Neural progenitor cell (in vitro differentiated cells): ENCODE measurements at regions not wholly inside any gene's neighbourhood (a gene's known extent, or its start where the extent isn't known, plus 50 kb on each side); places are given as distances from the start of the nearest gene placed in this dataset.
"Not testable (repeated sequence)": the region's sequence is repeated elsewhere in the genome, so short reads cannot be mapped to it uniquely, and the experiment has no call there.

Experiments
- DNase-seq: peaks from one replicate; pipeline ENCODE4 v3.0.0-alpha.2; 2016; ENCODE audit warnings: low spot score
- H2AFZ ChIP-seq: fragments of 200-600 bp; sonication (generic); replicated peaks from 2 replicates; pipeline ENCODE4 v1.6.1; 2016; ENCODE audit warnings: antibody characterized with exemption
- H3F3A ChIP-seq: fragments of 200-600 bp; sonication (generic); 2 replicates; pipeline ENCODE4 v1.6.1; 2016; ENCODE audit warnings: antibody characterized with exemption, low read depth
- H3K27ac ChIP-seq: fragments of 200-600 bp; sonication (generic); 2 replicates; pipeline ENCODE4 v1.5.1; 2016; ENCODE audit warnings: mild to moderate bottlenecking
- H3K27me3 ChIP-seq: fragments of 200-600 bp; sonication (generic); 2 replicates; pipeline ENCODE4 v1.6.1; 2016; ENCODE audit warnings: mild to moderate bottlenecking, moderate library complexity
- H3K36me3 ChIP-seq: fragments of 200-600 bp; sonication (generic); 2 replicates; pipeline ENCODE4 v1.5.1; 2016
- H3K4me1 ChIP-seq: fragments of 200-600 bp; sonication (generic); 2 replicates; pipeline ENCODE4 v1.6.1; 2016; ENCODE audit warnings: mixed run types
- H3K4me2 ChIP-seq: fragments of 200-600 bp; sonication (generic); 2 replicates; pipeline ENCODE4 v1.6.1; 2016
- H3K4me3 ChIP-seq: fragments of 200-600 bp; sonication (generic); 2 replicates; pipeline ENCODE4 v1.5.1; 2016
- H3K79me2 ChIP-seq: fragments of 200-600 bp; sonication (generic); 2 replicates; pipeline ENCODE4 v1.6.1; 2016; ENCODE audit warnings: low read depth
- H3K9ac ChIP-seq: fragments of 200-600 bp; sonication (generic); 2 replicates; pipeline ENCODE4 v1.6.1; 2016
- H3K9me3 ChIP-seq: fragments of 200-600 bp; sonication (generic); 2 replicates; pipeline ENCODE4 v1.5.1; 2016; ENCODE audit warnings: low read depth
- H4K20me1 ChIP-seq: fragments of 200-600 bp; sonication (generic); 2 replicates; pipeline ENCODE4 v1.6.1; 2016; ENCODE audit warnings: low read depth
- H3K27ac Mint-ChIP-seq: 3 replicates; pipeline ENCODE4 v1.8.0; 2021; ENCODE audit warnings: mixed read lengths
- H3K27me3 Mint-ChIP-seq: 2 replicates; pipeline ENCODE4 v1.8.0; 2022; ENCODE audit warnings: low read depth, mild to moderate bottlenecking, inconsistent platforms, moderate library complexity, mixed read lengths; ENCODE audit not compliant: insufficient read depth
- H3K36me3 Mint-ChIP-seq: 3 replicates; pipeline ENCODE4 v1.8.0; 2021; ENCODE audit warnings: mixed read lengths
- H3K4me1 Mint-ChIP-seq: 3 replicates; pipeline ENCODE4 v1.8.0; 2021; ENCODE audit warnings: mixed read lengths
- H3K4me3 Mint-ChIP-seq: 3 replicates; pipeline ENCODE4 v1.8.0; 2021; ENCODE audit warnings: mild to moderate bottlenecking, moderate library complexity, mixed read lengths
- H3K9me3 Mint-ChIP-seq: 3 replicates; pipeline ENCODE4 v1.8.0; 2020; ENCODE audit warnings: mixed read lengths
- EZH2 ChIP-seq: fragments of 200-600 bp; sonication (generic); IDR thresholded peaks from 2 replicates; pipeline ENCODE4 v1.6.1; 2017; ENCODE audit warnings: antibody characterized with exemption, mild to moderate bottlenecking, moderate library complexity
- EZH2phosphoT487 ChIP-seq: fragments of 200-600 bp; sonication (generic); IDR thresholded peaks from 2 replicates; pipeline ENCODE4 v1.6.1; 2017; ENCODE audit warnings: antibody characterized with exemption
- TF ChIP-seq, protein P1 (sequence below): fragments of 200-600 bp; sonication (generic); IDR thresholded peaks from 2 replicates; pipeline ENCODE4 v1.5.1; 2017; ENCODE audit warnings: antibody characterized with exemption, mild to moderate bottlenecking

DNA sequence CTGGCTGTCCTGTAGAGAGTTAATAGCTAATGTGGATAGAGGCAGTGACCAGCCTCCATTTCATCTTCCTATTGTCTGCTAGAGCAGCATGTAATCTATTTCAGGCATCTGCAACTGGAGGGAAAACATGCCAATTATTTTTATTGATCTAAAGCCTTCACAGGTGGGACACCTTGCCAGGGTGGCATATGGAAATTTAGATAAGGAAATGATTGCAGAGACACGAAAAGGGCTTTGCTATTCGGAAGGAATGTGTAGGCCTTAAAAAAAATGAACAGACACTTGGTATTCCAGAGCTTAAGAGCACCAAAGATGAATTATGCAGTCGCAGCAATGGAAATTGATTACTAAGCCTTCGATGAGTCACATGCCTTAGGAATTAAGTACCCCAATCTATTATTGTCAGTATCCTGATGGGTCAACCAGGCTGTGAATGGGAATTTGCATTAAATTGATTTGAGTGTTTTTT lies 454.7 kb downstream of the SQOR start:
- no peaks in the 10 kb centered on the region for H3F3A ChIP-seq
- H3K4me1 Mint-ChIP-seq: peaks cover 30% of the 10 kb centered on the region
- H2AFZ ChIP-seq: no peak overlapping the region
- no peak overlapping the region for H3K27ac ChIP-seq
- peaks cover 3% of the 10 kb centered on the region for H3K27me3 Mint-ChIP-seq
- no peak overlapping the region for H3K4me3 Mint-ChIP-seq
- H3K4me1 ChIP-seq: peaks cover 11% of the 10 kb centered on the region
- DNase-seq: no peak
- H3K27ac Mint-ChIP-seq: peak overlapping the region; percentile 64
- H3K79me2 ChIP-seq: no peaks in the 10 kb centered on the region
- no peaks in the 10 kb centered on the region for H4K20me1 ChIP-seq
- no peaks in the 10 kb centered on the region for H3K9me3 ChIP-seq
- no peak overlapping the region for H3K9ac ChIP-seq
- no peaks in the 10 kb centered on the region for H3K36me3 ChIP-seq
- no peak overlapping the region for H3K4me2 ChIP-seq
- H3K36me3 Mint-ChIP-seq: no peaks in the 10 kb centered on the region
- no peak overlapping the region for H3K4me3 ChIP-seq
- no peaks in the 10 kb centered on the region for H3K27me3 ChIP-seq
- TF ChIP-seq EZH2phosphoT487 (no peak), EZH2 (no peak)
- TF ChIP-seq, protein P1, sequence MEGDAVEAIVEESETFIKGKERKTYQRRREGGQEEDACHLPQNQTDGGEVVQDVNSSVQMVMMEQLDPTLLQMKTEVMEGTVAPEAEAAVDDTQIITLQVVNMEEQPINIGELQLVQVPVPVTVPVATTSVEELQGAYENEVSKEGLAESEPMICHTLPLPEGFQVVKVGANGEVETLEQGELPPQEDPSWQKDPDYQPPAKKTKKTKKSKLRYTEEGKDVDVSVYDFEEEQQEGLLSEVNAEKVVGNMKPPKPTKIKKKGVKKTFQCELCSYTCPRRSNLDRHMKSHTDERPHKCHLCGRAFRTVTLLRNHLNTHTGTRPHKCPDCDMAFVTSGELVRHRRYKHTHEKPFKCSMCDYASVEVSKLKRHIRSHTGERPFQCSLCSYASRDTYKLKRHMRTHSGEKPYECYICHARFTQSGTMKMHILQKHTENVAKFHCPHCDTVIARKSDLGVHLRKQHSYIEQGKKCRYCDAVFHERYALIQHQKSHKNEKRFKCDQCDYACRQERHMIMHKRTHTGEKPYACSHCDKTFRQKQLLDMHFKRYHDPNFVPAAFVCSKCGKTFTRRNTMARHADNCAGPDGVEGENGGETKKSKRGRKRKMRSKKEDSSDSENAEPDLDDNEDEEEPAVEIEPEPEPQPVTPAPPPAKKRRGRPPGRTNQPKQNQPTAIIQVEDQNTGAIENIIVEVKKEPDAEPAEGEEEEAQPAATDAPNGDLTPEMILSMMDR: no peak
- H3K9me3 Mint-ChIP-seq: peaks cover 16% of the 10 kb centered on the region

DNA sequence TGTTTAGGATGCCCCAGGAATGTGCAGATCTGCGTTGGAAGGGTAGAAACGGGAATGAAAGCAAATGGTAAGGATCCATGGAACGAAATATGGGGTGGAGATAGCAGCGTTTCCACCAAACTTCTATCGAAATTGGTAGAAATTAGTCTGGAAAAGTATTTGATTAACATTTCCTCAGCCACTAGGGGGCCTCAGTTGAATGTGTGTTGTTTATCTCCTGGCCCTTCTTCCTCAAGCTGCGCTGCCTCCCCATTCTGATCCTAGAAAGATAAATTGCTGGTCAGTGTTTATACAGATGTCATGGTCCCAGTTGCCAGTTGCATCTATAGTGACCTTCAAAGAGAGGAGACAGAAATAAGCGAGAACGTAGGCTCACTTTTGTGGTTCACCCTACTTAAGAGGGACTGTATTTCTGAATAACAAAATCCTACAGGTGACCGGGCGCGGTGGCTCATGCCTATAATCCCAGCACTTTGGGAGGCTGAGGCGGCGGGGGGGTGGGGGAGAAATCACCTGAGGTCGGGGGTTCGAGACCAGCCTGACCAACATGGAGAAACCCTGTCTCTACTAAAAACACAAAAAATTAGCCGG lies 457.1 kb downstream of the SQOR start:
- Histone ChIP-seq H3K27ac (no peak overlapping the region), H2AFZ (peak overlapping the region; percentile 55), H3K4me2 (no peak overlapping the region), H3K4me1 (peaks cover 11% of the 10 kb centered on the region), H3F3A (no peaks in the 10 kb centered on the region), H3K27me3 (no peaks in the 10 kb centered on the region), H3K79me2 (no peaks in the 10 kb centered on the region), H3K36me3 (no peaks in the 10 kb centered on the region), H4K20me1 (no peaks in the 10 kb centered on the region), H3K4me3 (no peak overlapping the region), H3K9me3 (no peaks in the 10 kb centered on the region), H3K9ac (no peak overlapping the region)
- TF ChIP-seq EZH2phosphoT487: no peak
- TF ChIP-seq, protein P1: peak; percentile 84
- peaks cover 3% of the 10 kb centered on the region for H3K27me3 Mint-ChIP-seq
- H3K27ac Mint-ChIP-seq: no peak overlapping the region
- H3K36me3 Mint-ChIP-seq: no peaks in the 10 kb centered on the region
- no peak overlapping the region for H3K4me3 Mint-ChIP-seq
- H3K4me1 Mint-ChIP-seq: peaks cover 30% of the 10 kb centered on the region
- peaks cover 13% of the 10 kb centered on the region for H3K9me3 Mint-ChIP-seq
- peak; percentile 73 for DNase-seq

DNA sequence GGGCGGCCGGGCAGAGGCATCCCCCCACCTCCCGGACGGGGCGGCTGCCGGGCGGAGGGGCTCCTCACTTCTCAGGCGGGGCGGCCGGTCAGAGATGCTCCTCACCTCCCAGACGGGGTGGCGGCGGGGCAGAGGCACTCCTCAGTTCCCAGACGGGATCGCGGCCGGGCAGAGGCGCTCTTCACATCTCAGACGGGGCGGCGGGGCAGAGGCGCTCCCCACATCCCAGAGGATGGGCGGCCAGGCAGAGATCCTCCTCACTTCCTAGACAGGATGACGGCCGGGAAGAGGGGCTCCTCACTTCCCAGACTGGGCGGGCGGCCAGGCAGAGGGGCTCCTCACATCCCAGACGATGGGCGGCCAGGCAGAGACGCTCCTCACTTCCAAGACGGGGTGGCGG lies 463.2 kb downstream of the SQOR start:
- not testable (repeated sequence) for H3K27me3 ChIP-seq, H3K27me3 Mint-ChIP-seq, H3F3A ChIP-seq, H3K4me3 ChIP-seq, H3K9ac ChIP-seq, DNase-seq, H3K4me1 ChIP-seq, H2AFZ ChIP-seq, H3K4me1 Mint-ChIP-seq, H3K9me3 ChIP-seq, H3K27ac Mint-ChIP-seq, H4K20me1 ChIP-seq, H3K4me3 Mint-ChIP-seq, H3K79me2 ChIP-seq, H3K36me3 Mint-ChIP-seq, H3K36me3 ChIP-seq, H3K27ac ChIP-seq, H3K4me2 ChIP-seq
- H3K9me3 Mint-ChIP-seq: peaks cover 17% of the 10 kb centered on the region

DNA sequence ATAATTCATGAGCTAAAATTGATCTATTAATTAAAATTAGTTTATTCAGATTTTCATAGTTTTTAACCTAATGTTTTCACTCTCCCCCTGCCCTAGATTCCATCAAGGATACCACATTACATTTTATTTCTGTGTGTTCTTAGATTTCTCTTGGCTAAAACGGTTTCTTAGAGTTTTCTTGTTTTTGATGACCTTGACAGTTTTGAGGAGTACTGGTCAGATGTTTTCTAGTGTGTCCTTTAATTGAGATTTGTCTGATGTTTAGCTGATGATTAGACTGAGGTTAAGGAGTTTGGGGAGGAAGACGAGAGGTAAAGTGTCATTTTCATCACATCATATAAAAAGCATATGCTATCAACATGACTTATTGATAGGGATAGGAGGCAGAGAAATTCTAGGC lies 475.9 kb downstream of the SQOR start:
- Mint-ChIP-seq H3K4me1 (peaks cover 3% of the 10 kb centered on the region), H3K4me3 (no peak overlapping the region), H3K9me3 (no peaks in the 10 kb centered on the region), H3K36me3 (no peaks in the 10 kb centered on the region), H3K27me3 (no peaks in the 10 kb centered on the region), H3K27ac (no peak overlapping the region)
- DNase-seq: no peak
- Histone ChIP-seq H3K79me2 (no peaks in the 10 kb centered on the region), H3K4me2 (no peak overlapping the region), H3K9ac (no peak overlapping the region), H3F3A (no peaks in the 10 kb centered on the region), H3K9me3 (no peaks in the 10 kb centered on the region), H3K4me1 (no peaks in the 10 kb centered on the region), H4K20me1 (no peaks in the 10 kb centered on the region), H3K36me3 (no peaks in the 10 kb centered on the region), H3K27me3 (no peaks in the 10 kb centered on the region), H3K27ac (no peak overlapping the region), H3K4me3 (no peak overlapping the region), H2AFZ (no peak overlapping the region)
- no peak for TF ChIP-seq EZH2
- TF ChIP-seq, protein P1: no peak
- no peak for TF ChIP-seq EZH2phosphoT487
